GM19328 (cell line): ENCODE measurements at regions not wholly inside any gene's neighbourhood (a gene's known extent, or its start where the extent isn't known, plus 50 kb on each side); places are given as distances from the start of the nearest gene placed in this dataset.
"Not testable (repeated sequence)": the region's sequence is repeated elsewhere in the genome, so short reads cannot be mapped to it uniquely, and the experiment has no call there.

Experiments
- ATAC-seq: cut with Tn5 transposase; IDR thresholded peaks from one replicate; pipeline ENCODE4 v1.9.1; 2021; ENCODE audit warnings: mild to moderate bottlenecking, moderate library complexity; ENCODE audit not compliant: unreplicated experiment

- ATAC-seq, result no peak
Measured at GRCh38 chr4:34950926-34951325, 1293.4 kb downstream of the ARAP2 start.

GRCh38 chr4:34953145-34953799 is 1291.0 kb downstream of the ARAP2 start:
- no peak for ATAC-seq

GRCh38 chr4:34964613-34965012 is 1279.7 kb downstream of the ARAP2 start:
- no peak for ATAC-seq

GRCh38 chr4:34972189-34972588 is 1272.1 kb downstream of the ARAP2 start:
- no peak for ATAC-seq

- ATAC-seq, result no peak
Measured at GRCh38 chr4:34973650-34974312, 1270.5 kb downstream of the ARAP2 start.

GRCh38 chr4:34974313-34974680 is 1270.0 kb downstream of the ARAP2 start:
- no peak for ATAC-seq

- ATAC-seq, result not testable (repeated sequence)
Measured at GRCh38 chr4:35021222-35021621, 1223.1 kb downstream of the ARAP2 start.

GRCh38 chr4:35025152-35025834 is 1219.0 kb downstream of the ARAP2 start:
- ATAC-seq, result no peak

- no peak for ATAC-seq
Measured at GRCh38 chr4:35038079-35038805, 1206.1 kb downstream of the ARAP2 start.

- no peak for ATAC-seq
Measured at GRCh38 chr4:35038845-35039244, 1205.5 kb downstream of the ARAP2 start.

- ATAC-seq, result no peak
Measured at GRCh38 chr4:35052546-35052945, 1191.8 kb downstream of the ARAP2 start.

- no peak for ATAC-seq
Measured at GRCh38 chr4:35063031-35063570, 1181.2 kb downstream of the ARAP2 start.

GRCh38 chr4:35066406-35066805 is 1177.9 kb downstream of the ARAP2 start:
- no peak for ATAC-seq

- no peak for ATAC-seq
Measured at GRCh38 chr4:35080799-35081198, 1163.5 kb downstream of the ARAP2 start.

- ATAC-seq, result no peak
Measured at GRCh38 chr4:35087218-35087617, 1157.1 kb downstream of the ARAP2 start.

GRCh38 chr4:35100932-35101331 is 1143.4 kb downstream of the ARAP2 start:
- ATAC-seq, result no peak

- ATAC-seq, result no peak
Measured at GRCh38 chr4:35102066-35102465, 1142.2 kb downstream of the ARAP2 start.

GRCh38 chr4:35105486-35105885 is 1138.8 kb downstream of the ARAP2 start:
- ATAC-seq, result no peak

- ATAC-seq, result no peak
Measured at GRCh38 chr4:35106091-35106734, 1138.1 kb downstream of the ARAP2 start.

- ATAC-seq, result no peak
Measured at GRCh38 chr4:35124106-35124505, 1120.2 kb downstream of the ARAP2 start.
